KBM-7 (cell line): ENCODE measurements at regions not wholly inside any gene's neighbourhood (a gene's known extent, or its start where the extent isn't known, plus 50 kb on each side); places are given as distances from the start of the nearest gene placed in this dataset.

ENCODE experiments used
- DNase-seq: peaks from one replicate; pipeline ENCODE4 v3.0.0-alpha.2; 2015
- in situ Hi-C: fragments of 300-500 bp; cut with MboI; formaldehyde crosslinking; loops from 2 replicates; pipeline ENCODE4 v1.14.3; 2020; ENCODE audit warnings: low sequenced_read_pairs, low pct_unique_long_range_greater_than_20kb, mixed read lengths

- no peak for DNase-seq
- in situ Hi-C loops: no loop called here
Observed at GRCh38 chr6:74658391-74658790, 547.5 kb downstream of the COL12A1 start.

GRCh38 chr6:74657931-74658330 lies 547.9 kb downstream of the COL12A1 start:
- no peak for DNase-seq
- in situ Hi-C loops: no loop called here

- DNase-seq: no peak
- in situ Hi-C loops: no loop called here
Observed at GRCh38 chr6:74657011-74657410, 548.8 kb downstream of the COL12A1 start.

GRCh38 chr6:74656453-74656852 lies 549.4 kb downstream of the COL12A1 start:
- DNase-seq: no peak
- in situ Hi-C loops: no loop called here

GRCh38 chr6:74654296-74654695 lies 551.6 kb downstream of the COL12A1 start:
- no peak for DNase-seq
- in situ Hi-C loops: no loop called here

- in situ Hi-C loops: no loop called here
- DNase-seq: no peak
Observed at GRCh38 chr6:74651948-74652842, 553.7 kb downstream of the COL12A1 start.

GRCh38 chr6:74650668-74651067 lies 555.2 kb downstream of the COL12A1 start:
- no peak for DNase-seq
- in situ Hi-C loops: no loop called here

- in situ Hi-C loops: no loop called here
- no peak for DNase-seq
Observed at GRCh38 chr6:74646461-74646860, 559.4 kb downstream of the COL12A1 start.

- no peak for DNase-seq
- in situ Hi-C loops: no loop called here
Observed at GRCh38 chr6:74645108-74645849, 560.6 kb downstream of the COL12A1 start.

GRCh38 chr6:74642101-74642500 lies 563.8 kb downstream of the COL12A1 start:
- in situ Hi-C loops: no loop called here
- DNase-seq: no peak

GRCh38 chr6:74638412-74638811 lies 567.4 kb downstream of the COL12A1 start:
- in situ Hi-C loops: no loop called here
- no peak for DNase-seq

GRCh38 chr6:74632196-74632875 lies 573.5 kb downstream of the COL12A1 start:
- DNase-seq: no peak
- in situ Hi-C loops: no loop called here

GRCh38 chr6:74631564-74631963 lies 574.3 kb downstream of the COL12A1 start:
- in situ Hi-C loops: no loop called here

GRCh38 chr6:74626288-74626687 lies 579.6 kb downstream of the COL12A1 start:
- DNase-seq: no peak
- in situ Hi-C loops: no loop called here

More at GRCh38 chr6:74631564-74631963, 574.3 kb downstream of the COL12A1 start:
- no peak for DNase-seq

GRCh38 chr6:74623027-74623426 lies 582.8 kb downstream of the COL12A1 start:
- no peak for DNase-seq
- in situ Hi-C loops: no loop called here

- in situ Hi-C loops: no loop called here
- DNase-seq: no peak
Observed at GRCh38 chr6:74611220-74611619, 594.6 kb downstream of the COL12A1 start.

- in situ Hi-C loops: no loop called here
Observed at GRCh38 chr6:74610352-74610751, 595.5 kb downstream of the COL12A1 start.

GRCh38 chr6:74609871-74610270 lies 596.0 kb downstream of the COL12A1 start:
- in situ Hi-C loops: no loop called here
- no peak for DNase-seq

More at GRCh38 chr6:74610352-74610751, 595.5 kb downstream of the COL12A1 start:
- DNase-seq: no peak

- no peak for DNase-seq
Observed at GRCh38 chr6:74607934-74608333, 597.9 kb downstream of the COL12A1 start.

GRCh38 chr6:74607468-74607867 lies 598.4 kb downstream of the COL12A1 start:
- no peak for DNase-seq
- in situ Hi-C loops: no loop called here

More at GRCh38 chr6:74607934-74608333, 597.9 kb downstream of the COL12A1 start:
- in situ Hi-C loops: no loop called here
